IMR-90 (cell line): ENCODE measurements at regions not wholly inside any gene's neighbourhood (a gene's known extent, or its start where the extent isn't known, plus 50 kb on each side); places are given as distances from the start of the nearest gene placed in this dataset.

ENCODE experiments used
- ATAC-seq: fragments of 200-7000 bp; cut with Tn5 transposase; 2 replicates; pipeline ENCODE4 v1.9.1; 2020; ENCODE audit warnings: low read depth, mild to moderate bottlenecking, moderate library complexity
- BruUV-seq: library from RNA; stranded (reverse); fragments of 400-500 nt; replicated peaks from 2 replicates; lab custom pipeline; 2021; lab: Mats Ljungman, UMichigan
- CTCF ChIA-PET: fragments of 300-600 bp; formaldehyde crosslinking; extraction: SDS; loops from one replicate; lab custom pipeline; 2021; ENCODE audit warnings: antibody characterized with exemption; lab: Yijun Ruan, JAX
- POLR2A ChIA-PET: fragments of 300-600 bp; sonication (Branson Sonifier 250); formaldehyde crosslinking; loops from one replicate; lab custom pipeline; 2022; ENCODE audit warnings: antibody characterized with exemption; ENCODE audit not compliant: unreplicated experiment; lab: Charles Lee
- DNase-seq: peaks from one replicate; pipeline ENCODE4 v3.0.0; 2013
- H2AFZ ChIP-seq: replicated peaks from 2 replicates; pipeline ENCODE3; 2013; ENCODE audit warnings: low read length, mild to moderate bottlenecking; ENCODE audit not compliant: poor library complexity
- H2AK5ac ChIP-seq: 2 replicates; pipeline ENCODE4 v1.6.1; 2013; ENCODE audit warnings: low read depth, low read length, inconsistent platforms
- H2AK9ac ChIP-seq: replicated peaks from 2 replicates; pipeline ENCODE3; 2013; ENCODE audit warnings: mild to moderate bottlenecking, low read depth, low read length, moderate library complexity; ENCODE audit not compliant: poor library complexity
- H2BK120ac ChIP-seq: 2 replicates; pipeline ENCODE4 v1.6.1; 2013; ENCODE audit warnings: low read depth, low read length, inconsistent platforms
- H2BK15ac ChIP-seq: 3 replicates; pipeline ENCODE4 v1.6.1; 2013; ENCODE audit warnings: low read depth, low read length, inconsistent platforms
- H2BK20ac ChIP-seq: 2 replicates; pipeline ENCODE4 v1.6.1; 2013; ENCODE audit warnings: low read depth, mild to moderate bottlenecking, inconsistent platforms, low read length, moderate library complexity
- H2BK5ac ChIP-seq: 2 replicates; pipeline ENCODE4 v1.6.1; 2013; ENCODE audit warnings: mild to moderate bottlenecking, low read depth, low read length, inconsistent platforms; ENCODE audit not compliant: poor library complexity, severe bottlenecking
- H3K14ac ChIP-seq: replicated peaks from 2 replicates; pipeline ENCODE4 v1.6.1; 2013; ENCODE audit warnings: low read depth, low read length, inconsistent platforms
- H3K18ac ChIP-seq: 2 replicates; pipeline ENCODE4 v1.6.1; 2013; ENCODE audit warnings: low read depth, low read length, control low read depth
- H3K23ac ChIP-seq: 2 replicates; pipeline ENCODE4 v1.6.1; 2013; ENCODE audit warnings: low read depth, low read length, inconsistent platforms
- H3K27ac ChIP-seq: 2 replicates; pipeline ENCODE4 v1.5.1; 2013; ENCODE audit warnings: mild to moderate bottlenecking, control low read depth, low read length; ENCODE audit not compliant: insufficient read depth
- H3K27me3 ChIP-seq: 2 replicates; pipeline ENCODE4 v1.6.1; 2013; ENCODE audit warnings: low read length; ENCODE audit not compliant: control insufficient read depth, insufficient read depth
- H3K36me3 ChIP-seq: 2 replicates; pipeline ENCODE4 v1.6.1; 2013; ENCODE audit warnings: low read length, mixed read lengths; ENCODE audit not compliant: control insufficient read depth, insufficient read depth
- H3K4ac ChIP-seq: 2 replicates; pipeline ENCODE4 v1.6.1; 2013; ENCODE audit warnings: low read depth, low read length, inconsistent platforms
- H3K4me1 ChIP-seq: 2 replicates; pipeline ENCODE4 v1.6.1; 2013; ENCODE audit warnings: low read length, mixed read lengths; ENCODE audit not compliant: control insufficient read depth, insufficient read depth
- H3K4me2 ChIP-seq: 2 replicates; pipeline ENCODE4 v1.6.1; 2013; ENCODE audit warnings: low read depth, mild to moderate bottlenecking, control low read depth, low read length, moderate library complexity
- H3K4me3 ChIP-seq: 2 replicates; pipeline ENCODE4 v1.5.1; 2013; ENCODE audit warnings: low read depth, mild to moderate bottlenecking, control low read depth, low read length, moderate library complexity; ENCODE audit not compliant: insufficient read depth
- H3K56ac ChIP-seq: 2 replicates; pipeline ENCODE4 v1.6.1; 2013; ENCODE audit warnings: low read length, inconsistent platforms; ENCODE audit not compliant: insufficient read depth; ENCODE audit errors: extremely low read depth
- H3K79me1 ChIP-seq, 2 experiments: 2 replicates each; pipeline ENCODE4 v1.6.1; 2013; ENCODE audit warnings: low read length in 2 of 2, inconsistent platforms in 1 of 2, low read depth in 1 of 2
- H3K9ac ChIP-seq: 2 replicates; pipeline ENCODE4 v1.6.1; 2013; ENCODE audit warnings: low read depth, low read length, control low read depth
- H3K9me1 ChIP-seq: 2 replicates; pipeline ENCODE4 v1.6.1; 2013; ENCODE audit warnings: low read length, inconsistent platforms; ENCODE audit not compliant: insufficient read depth
- H3K9me3 ChIP-seq: 2 replicates; pipeline ENCODE4 v1.6.1; 2013; ENCODE audit warnings: low read length; ENCODE audit not compliant: control insufficient read depth, insufficient read depth
- H4K20me1 ChIP-seq: 2 replicates; pipeline ENCODE4 v1.6.1; 2013; ENCODE audit warnings: low read length, inconsistent platforms; ENCODE audit not compliant: insufficient read depth
- H4K5ac ChIP-seq: 2 replicates; pipeline ENCODE4 v1.6.1; 2013; ENCODE audit warnings: mild to moderate bottlenecking, low read depth, low read length, control low read depth
- H4K8ac ChIP-seq, 2 experiments: 2 replicates each; pipeline ENCODE4 v1.6.1; 2013; ENCODE audit warnings: low read depth in 2 of 2, low read length in 2 of 2, control low read depth in 1 of 2, inconsistent platforms in 1 of 2
- H4K91ac ChIP-seq: 2 replicates; pipeline ENCODE4 v1.6.1; 2013; ENCODE audit warnings: low read depth, low read length, inconsistent platforms; ENCODE audit not compliant: insufficient read depth
- CHD1 ChIP-seq: IDR thresholded peaks from 2 replicates; pipeline ENCODE4 v1.6.1; 2012; ENCODE audit warnings: low read depth, low read length, improper control_type of control experiment
- FOS ChIP-seq: fragments of 150-350 bp; IDR thresholded peaks from 2 replicates; pipeline ENCODE4 v1.6.1; 2016; ENCODE audit warnings: low read depth, low read length
- MAZ ChIP-seq: IDR thresholded peaks from 2 replicates; pipeline ENCODE4 v1.6.1; 2012; ENCODE audit warnings: low read depth, mild to moderate bottlenecking, low read length, improper control_type of control experiment, moderate library complexity, borderline replicate concordance
- RAD21 ChIP-seq: IDR thresholded peaks from 2 replicates; pipeline ENCODE4 v1.6.1; 2012; ENCODE audit warnings: low read length, improper control_type of control experiment
- RCOR1 ChIP-seq: IDR thresholded peaks from 2 replicates; pipeline ENCODE4 v1.6.1; 2012; ENCODE audit warnings: mild to moderate bottlenecking, low read length, improper control_type of control experiment; ENCODE audit not compliant: insufficient replicate concordance
- SMC3 ChIP-seq: fragments of 150-350 bp; IDR thresholded peaks from 2 replicates; pipeline ENCODE4 v1.6.1; 2016; ENCODE audit warnings: low read depth, mild to moderate bottlenecking, antibody characterized with exemption, low read length, moderate library complexity
- USF2 ChIP-seq: fragments of 150-350 bp; IDR thresholded peaks from 2 replicates; pipeline ENCODE4 v1.6.1; 2017; ENCODE audit warnings: mild to moderate bottlenecking, antibody characterized with exemption, low read length, low read depth
- dilution Hi-C: fragments of 300-500 bp; cut with HindIII; formaldehyde crosslinking; loops from one replicate; pipeline ENCODE4 v1.14.3; 2018; ENCODE audit warnings: low sequenced_read_pairs; ENCODE audit not compliant: unreplicated experiment
- in situ Hi-C: fragments of 300-500 bp; cut with MboI; formaldehyde crosslinking; loops from 3 replicates; pipeline ENCODE4 v1.14.3; 2019; ENCODE audit warnings: low sequenced_read_pairs, inconsistent platforms, mixed read lengths
- intact Hi-C: fragments of 100-400 bp; cut with micrococcal nuclease; formaldehyde crosslinking; loops from 2 replicates; pipeline ENCODE4 v1.10.0; 2022

GRCh38 chr5:96300976-96301375 is 132.1 kb downstream of the PCSK1 start:
- ATAC-seq (no peak), DNase-seq (no peak)
- Histone ChIP-seq H2AK9ac (no peak overlapping the region), H3K9me1 (peaks cover 3% of the 10 kb centered on the region; the same call in 1 of the 2 replicates), H3K56ac (no peak overlapping the region), H3K18ac (peak overlapping the region; percentile 71; the same call in 1 of the 2 replicates), H3K79me1 (no peaks in the 10 kb centered on the region), H2BK120ac (peak overlapping the region; percentile 7; the same call in 1 of the 2 replicates), H2BK20ac (peak overlapping the region; percentile 22), H2BK5ac (no peak overlapping the region), H3K9me3 (peaks cover 13% of the 10 kb centered on the region), H3K4me1 (peaks cover 3% of the 10 kb centered on the region), H3K23ac (no peak overlapping the region), H2AFZ (no peak overlapping the region), H4K5ac (peak overlapping the region; percentile 44; the same call in 1 of the 2 replicates), H3K27me3 (no peaks in the 10 kb centered on the region), H4K20me1 (no peaks in the 10 kb centered on the region), H2AK5ac (no peak overlapping the region), H3K36me3 (no peaks in the 10 kb centered on the region), H3K4ac (peak overlapping the region; percentile 0; the same call in 1 of the 2 replicates), H3K4me3 (no peak overlapping the region), H3K27ac (no peak overlapping the region), H3K14ac (no peak overlapping the region), H2BK15ac (0 out of 3 replicates have a peak overlapping the region, but pooled peaks have one; percentile 20), H3K4me2 (no peak overlapping the region), H4K91ac (no peak overlapping the region; the same call in 1 of the 2 replicates), H3K9ac (no peak overlapping the region), H4K8ac (no peak overlapping the region)
- CTCF ChIA-PET, result no interaction called here
- in situ Hi-C loops, result loop anchor here (25.0 kb wide), 1 partner anchor 664 kb away; the partner anchor contains the start of gene RFESD
- intact Hi-C loops, result no loop called here
- BruUV-seq, result no TSS peak
- POLR2A ChIA-PET, result no interaction called here
- dilution Hi-C loops, result no loop called here
- TF ChIP-seq FOS (no peak), USF2 (no peak), RAD21 (no peak), RCOR1 (no peak), CHD1 (no peak), MAZ (no peak), SMC3 (no peak)
